H4 (cell line): ENCODE measurements at regions not wholly inside any gene's neighbourhood (a gene's known extent, or its start where the extent isn't known, plus 50 kb on each side); places are given as distances from the start of the nearest gene placed in this dataset.

Experiments
- DNase-seq: peaks from one replicate; pipeline ENCODE4 v3.0.0-alpha.2; 2015; ENCODE audit warnings: low spot score

DNA sequence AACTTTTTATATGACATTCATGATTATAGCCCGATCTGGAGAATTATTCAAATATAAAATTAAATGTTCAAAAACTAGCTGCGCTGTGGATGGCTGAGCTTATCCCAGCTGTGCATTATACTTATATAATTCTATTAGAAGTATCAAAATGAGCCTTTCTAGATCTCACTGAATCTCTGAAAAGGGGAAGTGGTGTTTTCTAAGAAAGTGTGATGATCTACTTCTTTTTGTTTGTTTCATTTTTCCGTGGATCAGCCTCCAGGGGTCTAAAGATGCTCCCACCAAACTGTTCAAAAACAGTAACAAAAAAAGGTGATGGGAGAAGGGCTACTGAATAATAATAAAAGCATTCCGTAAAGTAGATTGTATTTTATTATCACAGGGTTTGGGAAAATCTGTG lies 411.3 kb upstream of the PSMD7 start:
- no peak for DNase-seq

GRCh38 chr16:73883841-73884240 lies 412.8 kb upstream of the PSMD7 start:
- no peak for DNase-seq

- no peak for DNase-seq
Measured at GRCh38 chr16:73883126-73883525, 413.5 kb upstream of the PSMD7 start.

DNA sequence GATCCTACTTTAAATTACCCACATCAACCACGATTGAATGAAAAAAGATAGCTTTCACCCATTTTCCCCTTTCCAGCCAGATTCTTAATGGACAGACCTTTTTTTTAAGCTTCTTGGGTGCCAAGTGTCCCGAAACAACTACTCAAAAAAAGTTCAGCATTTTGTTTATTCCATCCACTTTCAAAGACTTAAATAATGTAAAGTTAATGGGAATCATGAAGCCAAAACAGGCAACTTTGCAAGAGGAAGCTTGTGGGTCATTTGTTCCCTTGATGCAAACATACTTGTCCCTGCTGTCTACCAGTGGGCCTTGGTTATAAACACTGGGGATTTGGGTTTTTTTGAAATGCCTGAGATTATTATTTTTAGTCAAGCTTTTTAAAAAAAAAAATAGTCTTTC lies 414.0 kb upstream of the PSMD7 start:
- no peak for DNase-seq

DNA sequence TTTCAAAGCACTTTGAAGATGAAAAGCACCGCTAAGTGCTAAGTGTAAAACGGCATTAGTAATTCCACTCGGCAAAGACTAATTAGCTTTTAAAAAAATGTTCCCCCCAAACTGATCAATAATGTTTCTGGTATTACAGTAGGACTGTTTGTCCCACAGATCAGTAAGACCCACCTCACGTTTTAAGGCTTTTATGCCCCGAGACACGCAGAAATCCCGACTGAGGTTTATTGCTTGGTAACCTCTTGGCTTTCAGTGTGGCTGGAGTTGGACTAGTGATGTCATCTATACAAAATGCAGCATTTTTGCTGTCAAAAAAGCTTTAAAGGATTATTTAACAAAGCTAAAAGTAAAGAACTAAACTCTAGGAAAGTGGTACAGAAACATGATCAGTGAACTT lies 414.6 kb upstream of the PSMD7 start:
- no peak for DNase-seq

DNA sequence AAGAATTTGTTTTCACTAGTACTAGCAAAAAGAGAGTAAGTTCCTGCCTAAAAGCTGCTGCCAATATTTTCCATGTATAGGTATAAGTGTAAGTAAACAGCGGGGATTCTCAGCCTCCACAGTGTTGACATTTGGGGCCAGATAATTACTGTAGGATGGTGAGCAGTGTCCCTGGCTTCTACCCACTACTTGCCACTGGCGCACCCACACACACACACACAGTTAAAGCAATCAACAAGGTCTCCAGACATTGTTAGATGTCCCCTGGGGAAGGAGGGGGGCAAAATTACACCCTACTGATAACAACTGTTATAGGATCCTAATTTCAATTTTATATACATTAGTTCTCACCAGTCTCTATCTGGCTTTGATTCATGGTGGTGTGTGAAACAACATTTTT lies 417.0 kb upstream of the PSMD7 start:
- DNase-seq = no peak

GRCh38 chr16:73878611-73879010 lies 418.0 kb upstream of the PSMD7 start:
- peak; percentile 65 for DNase-seq

GRCh38 chr16:73877150-73877549 lies 419.5 kb upstream of the PSMD7 start:
- DNase-seq = no peak

- no peak for DNase-seq
Measured at GRCh38 chr16:73875996-73876690, 420.5 kb upstream of the PSMD7 start.

DNA sequence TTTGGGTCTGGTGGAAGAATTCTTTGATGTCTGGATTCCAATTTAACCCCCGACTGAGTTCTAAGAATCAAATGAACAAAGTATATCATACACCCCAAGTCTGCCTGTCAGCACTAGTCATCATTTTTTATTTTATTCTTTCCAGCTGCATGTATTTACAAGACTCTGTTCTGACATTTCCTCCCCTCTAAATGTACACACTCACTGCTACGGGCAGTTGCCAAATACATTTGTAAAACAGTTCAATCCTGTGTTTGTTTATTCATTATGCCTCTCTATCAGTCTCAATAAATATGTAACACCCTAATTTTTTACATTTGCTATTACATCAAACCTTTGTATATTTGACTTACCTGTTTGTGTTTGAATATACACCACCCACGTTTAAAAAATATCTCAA lies 422.3 kb upstream of the PSMD7 start:
- no peak for DNase-seq

- DNase-seq = no peak
Measured at GRCh38 chr16:73873643-73874042, 423.0 kb upstream of the PSMD7 start.

GRCh38 chr16:73872856-73873255 lies 423.8 kb upstream of the PSMD7 start:
- DNase-seq = no peak

DNA sequence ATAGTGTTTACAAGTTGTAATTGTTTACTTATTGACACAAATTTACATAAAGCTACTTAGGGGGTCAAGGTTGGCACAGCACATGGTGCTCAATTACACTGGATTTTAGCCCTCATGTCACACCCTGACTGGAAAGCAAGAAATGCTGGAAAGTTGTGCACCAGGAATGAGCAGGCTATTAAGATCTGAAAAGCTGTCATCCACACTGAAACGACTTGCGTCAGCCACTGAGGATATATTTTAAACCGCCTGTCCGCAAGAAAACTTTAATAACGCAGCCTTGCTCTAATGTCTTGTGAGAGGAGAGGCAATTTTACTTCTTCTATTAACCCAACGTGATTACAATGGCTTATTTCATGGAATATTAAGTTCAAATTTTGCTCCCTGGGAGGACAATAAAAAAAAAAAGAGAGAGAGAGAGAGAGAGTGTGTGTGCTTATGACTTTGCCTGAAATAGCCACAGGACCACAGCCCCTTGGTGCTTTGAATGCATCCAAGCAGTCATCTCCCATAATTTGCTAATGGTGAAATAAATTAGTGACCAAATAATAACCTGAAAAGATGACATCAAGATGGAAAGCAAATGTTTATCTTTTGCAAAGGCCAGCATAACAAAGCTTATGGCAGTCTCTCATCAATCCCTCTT lies 425.4 kb upstream of the PSMD7 start:
- no peak for DNase-seq

DNA sequence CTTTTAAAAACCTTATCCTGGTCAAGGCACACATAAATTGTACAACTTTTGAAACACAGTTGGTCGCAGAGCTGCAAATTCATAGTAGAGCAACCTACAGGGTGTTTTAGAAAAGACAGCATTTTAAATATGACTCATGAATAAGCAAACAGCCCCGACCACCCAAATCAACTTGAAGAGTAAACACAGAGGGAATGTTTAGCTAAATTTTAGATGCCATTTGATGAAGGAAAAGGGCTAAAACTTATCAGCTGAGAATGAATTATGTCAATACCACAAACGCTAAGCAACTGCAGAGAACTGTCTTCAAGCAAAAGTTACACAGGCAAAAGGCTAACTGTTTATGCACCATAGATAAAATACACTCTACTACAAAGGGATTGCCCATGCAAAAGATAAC lies 427.5 kb upstream of the PSMD7 start:
- peak; percentile 18 for DNase-seq

DNA sequence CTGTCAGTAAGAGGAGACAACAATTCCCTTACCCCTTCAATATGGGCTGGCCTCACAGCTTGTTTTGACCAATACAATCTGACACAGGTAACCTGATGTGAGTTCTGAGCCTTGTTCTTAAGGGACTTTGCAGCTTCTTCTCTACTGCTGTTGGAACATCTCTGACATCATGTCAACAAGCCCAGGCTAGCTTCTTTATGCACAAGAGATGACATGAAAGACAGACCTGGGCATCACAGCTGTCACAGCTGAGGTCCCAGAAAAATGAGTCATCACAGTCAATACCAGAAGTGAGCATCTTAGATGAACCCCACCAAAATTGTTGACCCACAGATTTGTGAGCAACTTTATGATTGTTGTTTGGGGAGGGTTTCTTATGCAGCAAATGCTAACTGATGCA lies 431.7 kb upstream of the PSMD7 start:
- no peak for DNase-seq

GRCh38 chr16:73858326-73858725 lies 438.3 kb upstream of the PSMD7 start:
- DNase-seq = no peak

DNA sequence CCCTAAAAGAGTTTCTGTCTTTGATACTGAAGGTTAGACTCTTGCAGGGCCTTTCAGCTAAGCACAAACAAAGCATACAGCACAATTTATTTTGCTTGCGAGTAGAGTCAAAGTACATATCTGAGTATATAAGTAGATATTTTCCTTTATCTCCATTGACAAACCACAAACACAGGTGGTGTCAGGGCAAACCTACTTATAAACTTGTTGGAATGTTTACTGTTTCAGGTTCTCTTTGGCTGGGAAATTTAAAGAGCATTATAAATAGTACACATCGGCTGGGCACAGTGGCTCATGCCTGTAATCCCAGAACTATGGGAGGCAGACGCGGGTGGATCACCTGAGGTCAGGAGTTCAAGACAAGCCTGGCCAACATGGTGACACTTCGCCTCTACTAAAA lies 442.6 kb upstream of the PSMD7 start:
- no peak for DNase-seq

DNA sequence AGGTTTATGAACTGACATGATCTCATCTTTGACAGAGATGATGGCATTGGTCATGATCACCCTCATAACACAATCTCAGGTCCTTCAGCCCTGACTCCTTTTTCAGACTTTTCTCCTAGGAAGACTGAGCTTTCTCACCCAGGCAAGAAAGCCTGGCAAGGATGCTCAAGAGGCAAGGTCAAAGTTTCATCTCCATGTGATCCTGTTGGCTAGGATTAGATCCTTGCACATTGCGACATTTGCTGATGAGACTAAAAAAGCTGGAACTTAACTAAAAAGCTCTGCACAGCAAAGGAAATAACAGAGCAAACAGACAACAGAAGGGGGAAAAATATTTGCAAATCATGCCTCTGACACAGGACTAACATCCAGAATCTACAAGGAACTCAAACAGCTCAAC lies 444.1 kb upstream of the PSMD7 start:
- DNase-seq = no peak

GRCh38 chr16:73848993-73849392 lies 447.6 kb upstream of the PSMD7 start:
- no peak for DNase-seq

DNA sequence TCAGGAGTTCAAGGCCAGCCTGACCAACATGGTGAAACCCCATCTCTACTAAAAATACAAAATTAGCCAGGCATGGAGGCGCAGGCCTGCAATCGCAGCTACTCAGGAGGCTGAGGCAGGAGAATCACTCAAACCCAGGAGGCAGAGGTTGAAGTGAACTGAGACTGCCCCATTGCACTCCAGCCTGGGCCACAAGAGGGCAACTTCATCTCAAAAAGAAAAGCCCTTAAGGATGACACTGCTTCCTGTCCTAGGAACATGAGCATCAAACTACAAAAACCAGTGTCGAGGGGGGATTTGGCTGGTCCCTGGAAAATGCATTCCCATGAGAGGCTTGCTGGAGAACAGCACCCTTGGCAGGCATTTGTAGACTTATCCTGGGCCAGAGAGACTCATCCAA lies 449.5 kb upstream of the PSMD7 start:
- DNase-seq = no peak

- DNase-seq = no peak
Measured at GRCh38 chr16:73846356-73846755, 450.3 kb upstream of the PSMD7 start.

- DNase-seq = no peak
Measured at GRCh38 chr16:73846007-73846330, 450.6 kb upstream of the PSMD7 start.

DNA sequence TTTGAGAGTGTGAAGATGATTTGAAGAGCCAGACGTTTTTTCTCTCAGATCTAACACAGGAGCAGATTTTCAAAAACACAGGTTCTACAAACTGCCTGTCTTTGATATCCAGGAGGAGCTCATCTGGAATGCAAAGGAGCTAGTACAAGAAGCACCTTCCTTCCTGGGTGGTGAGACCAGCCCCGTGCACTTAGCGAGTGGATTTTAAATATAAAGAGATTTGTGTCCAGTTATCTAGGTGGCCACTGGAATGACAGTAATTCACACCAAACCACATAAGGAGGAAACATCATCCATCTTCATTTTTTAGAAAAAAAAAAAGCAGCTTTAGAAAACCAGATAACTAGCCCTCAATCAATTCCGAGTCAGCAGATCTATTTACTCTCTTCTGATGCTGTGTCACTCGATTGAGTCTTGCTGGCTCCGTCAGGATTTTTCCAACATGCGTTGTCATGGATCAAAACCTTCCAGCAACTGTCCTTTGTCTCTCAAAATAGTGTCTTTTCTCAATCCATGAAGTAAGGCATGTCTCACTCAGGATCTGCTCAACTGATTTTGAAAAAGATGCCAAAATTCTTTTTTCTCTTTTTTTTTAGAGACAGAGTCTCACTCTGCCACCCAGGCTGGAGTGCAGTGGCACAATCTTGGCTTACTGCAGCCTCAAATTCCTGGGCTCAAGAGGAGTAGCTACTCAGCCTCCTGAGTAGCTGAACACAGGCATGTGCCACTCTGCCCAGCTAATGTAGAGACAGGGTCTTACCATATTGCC lies 451.2 kb upstream of the PSMD7 start:
- no peak for DNase-seq
